ENCODE measurements at regions not wholly inside any gene's neighbourhood (a gene's known extent, or its start where the extent isn't known, plus 50 kb on each side); places are given as distances from the start of the nearest gene placed in this dataset.

DNA sequence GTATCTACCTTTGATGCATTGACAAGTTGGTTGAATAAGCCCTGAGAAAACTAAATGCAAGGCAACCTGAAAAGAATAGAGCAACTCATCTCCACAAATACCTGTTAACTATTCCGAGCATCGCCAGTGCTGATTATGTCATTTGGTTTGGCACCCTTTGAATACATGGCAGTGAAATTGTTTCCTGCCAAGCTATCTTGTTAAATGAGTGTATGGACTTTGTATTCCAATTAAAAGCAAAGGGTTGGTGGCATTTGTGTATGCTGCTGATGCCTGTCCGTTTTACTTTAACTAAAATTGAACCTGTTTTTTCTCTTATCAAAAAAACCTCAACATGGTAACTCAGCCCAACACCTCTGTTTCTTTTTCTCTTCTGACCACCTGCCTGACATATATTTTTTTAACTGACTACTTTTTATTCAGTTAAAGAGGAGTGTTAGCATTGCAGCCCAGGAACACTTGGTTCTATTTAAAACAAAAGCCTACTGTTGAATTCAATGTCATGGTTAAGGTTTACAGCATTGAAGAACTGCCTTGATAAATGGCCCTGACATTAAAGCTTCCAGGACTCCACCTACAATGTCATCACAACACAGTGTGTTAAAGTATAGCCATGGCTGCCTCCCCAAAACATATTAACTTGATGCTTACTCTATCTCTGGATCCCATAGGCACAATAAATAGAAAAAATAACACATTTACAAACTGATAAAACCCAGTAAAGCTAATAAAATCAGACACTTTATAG lies 838.3 kb upstream of the NOVA1 start:
- TF ChIP-seq CTCF (IDR thresholded peaks at IDR 0.05; ENCODE audit: extremely low read depth, insufficient read depth, missing control alignments), result no peak
- in situ Hi-C loops (cut with MboI; ENCODE audit: low pct_unique_long_range_greater_than_20kb, low sequenced_read_pairs, unreplicated experiment), result no loop called here
- no peak for DNase-seq (ENCODE audit: low spot score)

DNA sequence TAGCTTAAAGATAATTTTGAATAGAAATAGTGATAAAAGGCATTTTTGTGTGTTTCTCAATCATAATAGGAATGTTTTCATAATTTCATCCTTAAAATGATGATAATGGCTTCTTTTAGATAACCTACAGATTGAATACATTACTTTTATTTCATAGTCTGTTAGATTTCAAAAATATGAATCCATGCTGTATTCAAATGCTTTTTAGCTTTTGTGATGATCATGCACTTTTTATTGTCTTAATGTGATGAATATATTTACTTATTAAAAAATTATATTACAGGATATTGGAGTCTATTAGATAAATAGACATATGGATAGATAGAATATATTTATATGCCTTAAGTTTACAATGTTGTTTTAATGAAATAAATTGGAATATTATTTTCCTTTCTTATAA lies 886.8 kb upstream of the NOVA1 start:
- TF ChIP-seq CTCF (IDR thresholded peaks at IDR 0.05; ENCODE audit: extremely low read depth, insufficient read depth, missing control alignments), result no peak
- DNase-seq (ENCODE audit: low spot score), result no peak
- in situ Hi-C loops (cut with MboI; ENCODE audit: low pct_unique_long_range_greater_than_20kb, low sequenced_read_pairs, unreplicated experiment), result no loop called here

- no peak for TF ChIP-seq CTCF (IDR thresholded peaks at IDR 0.05; ENCODE audit: extremely low read depth, insufficient read depth, missing control alignments)
- in situ Hi-C loops (cut with MboI; ENCODE audit: low pct_unique_long_range_greater_than_20kb, low sequenced_read_pairs, unreplicated experiment), result no loop called here
- DNase-seq (ENCODE audit: low spot score), result no peak
Observed at GRCh38 chr14:27485193-27485592, 887.4 kb upstream of the NOVA1 start.

DNA sequence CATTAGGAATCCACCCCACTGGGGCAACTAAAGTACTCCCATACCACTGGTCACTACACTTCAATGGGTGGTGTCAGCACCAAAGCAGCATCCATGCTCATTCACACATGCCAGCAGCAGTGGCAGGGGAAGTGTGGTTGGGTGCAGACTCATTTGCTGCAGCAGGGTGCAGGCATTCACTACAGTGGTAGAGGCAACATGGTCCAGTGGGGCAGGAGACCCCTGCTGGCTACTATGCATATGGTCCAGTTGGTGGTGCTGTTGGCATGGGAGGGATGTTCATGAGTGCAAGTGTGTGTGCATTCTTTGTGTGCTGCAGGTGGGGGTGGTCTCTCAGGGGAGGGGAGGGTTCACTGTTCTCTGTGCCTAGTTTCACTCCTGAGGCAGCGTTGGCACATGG lies 908.4 kb upstream of the NOVA1 start:
- TF ChIP-seq CTCF (IDR thresholded peaks at IDR 0.05; ENCODE audit: extremely low read depth, insufficient read depth, missing control alignments), result no peak
- DNase-seq (ENCODE audit: low spot score), result no peak
- in situ Hi-C loops (cut with MboI; ENCODE audit: low pct_unique_long_range_greater_than_20kb, low sequenced_read_pairs, unreplicated experiment), result no loop called here

DNA sequence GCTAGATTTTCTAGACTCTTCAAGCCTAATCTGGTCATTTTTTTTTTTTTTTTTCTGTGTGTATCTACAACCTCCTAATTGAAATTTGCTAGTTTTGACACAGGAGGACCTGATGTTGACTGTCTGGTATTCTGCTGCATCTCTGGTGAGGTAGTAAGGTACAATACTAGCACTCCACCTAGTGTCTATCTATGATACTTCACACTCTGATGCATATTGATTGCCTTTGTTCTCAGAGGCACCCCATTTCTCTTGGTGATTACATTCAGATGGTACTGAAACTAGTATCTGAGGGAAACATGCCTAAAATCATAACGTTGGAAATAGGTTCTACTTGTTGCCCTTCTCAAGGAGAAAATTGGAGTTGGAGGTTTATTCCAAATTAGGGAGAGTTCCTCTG lies 930.5 kb upstream of the NOVA1 start:
- DNase-seq (ENCODE audit: low spot score), result no peak
- TF ChIP-seq CTCF (IDR thresholded peaks at IDR 0.05; ENCODE audit: extremely low read depth, insufficient read depth, missing control alignments), result peak; percentile 30

GRCh38 chr14:27536748-27537147 lies 938.9 kb upstream of the NOVA1 start:
- in situ Hi-C loops (cut with MboI; ENCODE audit: low pct_unique_long_range_greater_than_20kb, low sequenced_read_pairs, unreplicated experiment), result no loop called here
- no peak for TF ChIP-seq CTCF (IDR thresholded peaks at IDR 0.05; ENCODE audit: extremely low read depth, insufficient read depth, missing control alignments)
- DNase-seq (ENCODE audit: low spot score), result no peak

More for the DNA sequence above, 930.5 kb upstream of the NOVA1 start:
- in situ Hi-C loops (cut with MboI; ENCODE audit: low pct_unique_long_range_greater_than_20kb, low sequenced_read_pairs, unreplicated experiment), result no loop called here
